ENCODE measurements at regions not wholly inside any gene's neighbourhood (a gene's known extent, or its start where the extent isn't known, plus 50 kb on each side); places are given as distances from the start of the nearest gene placed in this dataset.

GRCh38 chr10:60654813-60655464, 123.3 kb upstream of the CDK1 start:
- POLR2A ChIA-PET, result no interaction called here
- CTCF ChIA-PET, result no interaction called here
- TF ChIP-seq L3MBTL2 (conservative IDR thresholded peaks at IDR 0.05) (no peak), PKNOX1 (IDR thresholded peaks at IDR 0.05) (no peak), FOXK2 (IDR thresholded peaks at IDR 0.05) (no peak), ZNF384 (IDR thresholded peaks at IDR 0.05) (no peak), FOXM1 (IDR thresholded peaks at IDR 0.05; ENCODE audit: borderline replicate concordance) (no peak), ARNT (IDR thresholded peaks at IDR 0.05) (no peak)
- no peak for DNase-seq (ENCODE audit: extremely low spot score)

- ChIA-PET POLR2A (no interaction called here), CTCF (interaction anchor here (0.7 kb wide), 1 partner anchor 200 kb away, joined by 4 read pairs; no protein-coding TSS in a partner anchor)
- DNase-seq (ENCODE audit: extremely low spot score), result no peak
- TF ChIP-seq ELF4 (IDR thresholded peaks at IDR 0.05), result no peak
- TF ChIP-seq CTBP1 (IDR thresholded peaks at IDR 0.05; ENCODE audit: borderline replicate concordance), result no peak
- no peak for TF ChIP-seq HDGF (IDR thresholded peaks at IDR 0.05; ENCODE audit: borderline replicate concordance)
- no peak for TF ChIP-seq FOXK2 (IDR thresholded peaks at IDR 0.05)
- TF ChIP-seq LEF1 (IDR thresholded peaks at IDR 0.05; ENCODE audit: borderline replicate concordance), result no peak
- no peak for TF ChIP-seq BHLHE40 (IDR thresholded peaks at IDR 0.05; ENCODE audit: borderline replicate concordance)
- TF ChIP-seq SP1 (IDR thresholded peaks at IDR 0.05), result no peak
- no peak for TF ChIP-seq ARNT (IDR thresholded peaks at IDR 0.05)
- TF ChIP-seq L3MBTL2 (conservative IDR thresholded peaks at IDR 0.05), result no peak
- no peak for TF ChIP-seq FOXM1 (IDR thresholded peaks at IDR 0.05; ENCODE audit: borderline replicate concordance)
- no peak for TF ChIP-seq TARDBP (IDR thresholded peaks at IDR 0.05)
- no peak for TF ChIP-seq FOXA1 (IDR thresholded peaks at IDR 0.05)
Observed at GRCh38 chr10:60652628-60653027, 125.7 kb upstream of the CDK1 start.

GRCh38 chr10:60650378-60650800, 127.9 kb upstream of the CDK1 start:
- TF ChIP-seq HDGF (IDR thresholded peaks at IDR 0.05; ENCODE audit: borderline replicate concordance) (no peak), SUZ12 (IDR thresholded peaks at IDR 0.05) (no peak), FOXA1 (IDR thresholded peaks at IDR 0.05) (no peak), BHLHE40 (IDR thresholded peaks at IDR 0.05; ENCODE audit: borderline replicate concordance) (no peak), ELF4 (IDR thresholded peaks at IDR 0.05) (no peak), L3MBTL2 (conservative IDR thresholded peaks at IDR 0.05) (no peak), NFRKB (IDR thresholded peaks at IDR 0.05) (no peak), SP1 (IDR thresholded peaks at IDR 0.05) (no peak), PKNOX1 (IDR thresholded peaks at IDR 0.05) (no peak), FOXM1 (IDR thresholded peaks at IDR 0.05; ENCODE audit: borderline replicate concordance) (no peak), LEF1 (IDR thresholded peaks at IDR 0.05; ENCODE audit: borderline replicate concordance) (no peak), ARNT (IDR thresholded peaks at IDR 0.05) (no peak), ZNF384 (IDR thresholded peaks at IDR 0.05) (no peak), FOXK2 (IDR thresholded peaks at IDR 0.05) (no peak), TARDBP (IDR thresholded peaks at IDR 0.05) (no peak), CTBP1 (IDR thresholded peaks at IDR 0.05; ENCODE audit: borderline replicate concordance) (no peak)
- ChIA-PET CTCF (interaction anchor here (0.6 to 1.7 kb wide), 3 partner anchors 54 to 212 kb away, joined by 3 to 7 read pairs (median 3); no protein-coding TSS in a partner anchor), POLR2A (interaction anchor here (0.8 kb wide), 1 partner anchor 128 kb away, joined by 3 read pairs; the partner anchor contains the start of gene CDK1)
- no peak for DNase-seq (ENCODE audit: extremely low spot score)

- no peak for DNase-seq (ENCODE audit: extremely low spot score)
- CTCF ChIA-PET, result interaction anchor here (0.6 to 1.7 kb wide), 7 partner anchors 14 to 211 kb away, joined by 3 to 7 read pairs (median 3); no protein-coding TSS in a partner anchor
- TF ChIP-seq ARNT (IDR thresholded peaks at IDR 0.05) (no peak), ELF4 (IDR thresholded peaks at IDR 0.05) (no peak), BHLHE40 (IDR thresholded peaks at IDR 0.05; ENCODE audit: borderline replicate concordance) (no peak), SP1 (IDR thresholded peaks at IDR 0.05) (no peak)
- POLR2A ChIA-PET, result interaction anchor here (0.8 kb wide), 1 partner anchor 128 kb away, joined by 3 read pairs; the partner anchor contains the start of gene CDK1
Observed at GRCh38 chr10:60649485-60650377, 128.5 kb upstream of the CDK1 start.

- ChIA-PET POLR2A (no interaction called here), CTCF (interaction anchor here (0.6 to 1.7 kb wide), 7 partner anchors 13 to 333 kb away, joined by 3 to 7 read pairs (median 3); no protein-coding TSS in a partner anchor)
- no peak for TF ChIP-seq LEF1 (IDR thresholded peaks at IDR 0.05; ENCODE audit: borderline replicate concordance)
- no peak for TF ChIP-seq ZNF384 (IDR thresholded peaks at IDR 0.05)
- TF ChIP-seq FOXA1 (IDR thresholded peaks at IDR 0.05), result no peak
- TF ChIP-seq FOXK2 (IDR thresholded peaks at IDR 0.05), result no peak
- TF ChIP-seq BHLHE40 (IDR thresholded peaks at IDR 0.05; ENCODE audit: borderline replicate concordance), result no peak
- no peak for TF ChIP-seq NFRKB (IDR thresholded peaks at IDR 0.05)
- TF ChIP-seq ELF4 (IDR thresholded peaks at IDR 0.05), result no peak
- no peak for TF ChIP-seq CTBP1 (IDR thresholded peaks at IDR 0.05; ENCODE audit: borderline replicate concordance)
- TF ChIP-seq FOXM1 (IDR thresholded peaks at IDR 0.05; ENCODE audit: borderline replicate concordance), result no peak
- TF ChIP-seq SUZ12 (IDR thresholded peaks at IDR 0.05), result no peak
- no peak for TF ChIP-seq ARNT (IDR thresholded peaks at IDR 0.05)
- TF ChIP-seq HDGF (IDR thresholded peaks at IDR 0.05; ENCODE audit: borderline replicate concordance), result no peak
- no peak for TF ChIP-seq SP1 (IDR thresholded peaks at IDR 0.05)
- no peak for TF ChIP-seq PKNOX1 (IDR thresholded peaks at IDR 0.05)
- no peak for TF ChIP-seq TARDBP (IDR thresholded peaks at IDR 0.05)
- no peak for TF ChIP-seq L3MBTL2 (conservative IDR thresholded peaks at IDR 0.05)
- no peak for DNase-seq (ENCODE audit: extremely low spot score)
Observed at GRCh38 chr10:60648761-60649160, 129.5 kb upstream of the CDK1 start.

All from HEK293T (cell line).